Dendritic cell treated with granulocyte-macrophage colony-stimulating factor and Interleukin-4, amounts not matched to agents 40 ng/mL and 50 ng/mL, for 4 days (primary cell): ENCODE measurements at regions not wholly inside any gene's neighbourhood (a gene's known extent, or its start where the extent isn't known, plus 50 kb on each side); places are given as distances from the start of the nearest gene placed in this dataset.
"Not testable (repeated sequence)": the region's sequence is repeated elsewhere in the genome, so short reads cannot be mapped to it uniquely, and the experiment has no call there.

Experiments used
- H3K27ac Mint-ChIP-seq: one replicate; pipeline ENCODE4 v1.8.0; 2022; ENCODE audit warnings: mild to moderate bottlenecking, mixed read lengths
- H3K27me3 Mint-ChIP-seq: one replicate; pipeline ENCODE4 v1.8.0; 2022; ENCODE audit warnings: mild to moderate bottlenecking, mixed read lengths
- H3K36me3 Mint-ChIP-seq: one replicate; pipeline ENCODE4 v1.8.0; 2022; ENCODE audit warnings: low read depth, mixed read lengths
- H3K4me1 Mint-ChIP-seq: one replicate; pipeline ENCODE4 v1.8.0; 2022; ENCODE audit warnings: low read depth, mixed read lengths
- H3K4me3 Mint-ChIP-seq: one replicate; pipeline ENCODE4 v1.8.0; 2022; ENCODE audit warnings: mild to moderate bottlenecking, moderate library complexity, mixed read lengths
- H3K9me3 Mint-ChIP-seq: one replicate; pipeline ENCODE4 v1.8.0; 2022; ENCODE audit warnings: mixed read lengths
- intact Hi-C: fragments of 100-400 bp; cut with micrococcal nuclease; formaldehyde crosslinking; loops from one replicate; pipeline ENCODE4 v1.15.0; 2022

DNA sequence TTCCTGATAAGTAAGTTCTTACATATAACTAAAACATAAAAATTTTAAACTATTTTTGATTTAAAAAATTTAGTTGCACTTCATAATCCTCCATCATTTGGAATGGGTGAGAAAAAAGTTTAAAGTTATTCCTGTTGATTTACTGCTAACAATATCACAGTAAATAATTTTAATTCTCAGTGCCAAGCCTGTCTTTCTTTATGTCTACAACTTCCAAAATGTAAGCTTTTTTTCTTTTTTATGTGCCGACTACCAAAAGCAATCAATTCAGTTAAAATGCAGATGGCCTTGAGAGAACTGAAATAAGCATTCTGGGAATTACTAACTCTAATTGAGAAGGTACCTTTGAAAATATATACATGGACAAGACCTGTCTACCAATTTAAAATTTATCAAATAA is 1224.3 kb upstream of the B3GALT2 start:
- Mint-ChIP-seq H3K9me3 (peaks cover 41% of the 10 kb centered on the region), H3K4me3 (no peak overlapping the region)
- intact Hi-C loops: no loop called here

DNA sequence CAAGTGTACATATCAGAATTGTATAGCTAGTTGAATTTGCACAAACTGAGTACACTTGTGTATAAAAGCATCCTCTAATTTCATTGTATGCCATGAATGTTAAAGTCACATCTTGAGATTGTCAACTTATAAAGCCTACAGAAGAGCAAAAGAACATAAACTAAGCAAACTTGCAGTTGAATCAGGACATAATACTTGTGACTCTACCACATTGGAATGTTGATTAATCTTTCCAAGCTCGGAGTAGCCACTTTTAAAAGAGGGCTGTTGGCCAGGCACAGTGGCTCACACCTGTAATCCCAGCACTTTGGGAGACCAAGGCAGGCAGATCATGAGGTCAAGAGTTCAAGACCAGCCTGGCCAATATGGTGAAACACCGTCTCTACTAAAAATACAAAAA is 1220.8 kb upstream of the B3GALT2 start:
- H3K27me3 Mint-ChIP-seq, H3K27ac Mint-ChIP-seq, H3K4me3 Mint-ChIP-seq, intact Hi-C loops, H3K4me1 Mint-ChIP-seq, H3K36me3 Mint-ChIP-seq: not testable (repeated sequence)
- peaks cover 30% of the 10 kb centered on the region for H3K9me3 Mint-ChIP-seq

More for the DNA sequence above, 1224.3 kb upstream of the B3GALT2 start:
- Mint-ChIP-seq H3K36me3 (no peaks in the 10 kb centered on the region), H3K4me1 (no peaks in the 10 kb centered on the region), H3K27ac (no peak overlapping the region), H3K27me3 (no peaks in the 10 kb centered on the region)

DNA sequence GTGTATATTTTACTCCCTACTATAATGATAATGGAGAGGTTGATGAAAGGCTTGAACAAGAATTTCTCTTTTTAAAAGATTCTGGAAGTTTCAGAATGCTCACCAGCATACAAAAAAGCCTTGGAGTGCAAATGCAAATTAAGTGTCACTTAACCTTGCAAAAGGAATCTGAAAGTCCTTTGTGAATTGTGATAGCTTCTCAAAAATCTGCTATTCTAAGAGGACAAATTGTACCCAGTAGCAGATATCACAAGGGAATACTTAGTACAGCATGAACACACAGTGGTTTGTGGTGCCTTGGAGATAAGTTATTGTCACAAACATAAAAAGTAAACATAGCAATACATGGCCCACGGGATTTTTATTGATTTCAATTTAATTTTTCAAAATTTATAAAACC is 1208.3 kb upstream of the B3GALT2 start:
- no peak overlapping the region for H3K27ac Mint-ChIP-seq
- intact Hi-C loops: no loop called here
- H3K4me3 Mint-ChIP-seq: no peak overlapping the region
- H3K27me3 Mint-ChIP-seq: no peaks in the 10 kb centered on the region
- peaks cover 53% of the 10 kb centered on the region for H3K9me3 Mint-ChIP-seq
- no peaks in the 10 kb centered on the region for H3K4me1 Mint-ChIP-seq
- no peaks in the 10 kb centered on the region for H3K36me3 Mint-ChIP-seq

DNA sequence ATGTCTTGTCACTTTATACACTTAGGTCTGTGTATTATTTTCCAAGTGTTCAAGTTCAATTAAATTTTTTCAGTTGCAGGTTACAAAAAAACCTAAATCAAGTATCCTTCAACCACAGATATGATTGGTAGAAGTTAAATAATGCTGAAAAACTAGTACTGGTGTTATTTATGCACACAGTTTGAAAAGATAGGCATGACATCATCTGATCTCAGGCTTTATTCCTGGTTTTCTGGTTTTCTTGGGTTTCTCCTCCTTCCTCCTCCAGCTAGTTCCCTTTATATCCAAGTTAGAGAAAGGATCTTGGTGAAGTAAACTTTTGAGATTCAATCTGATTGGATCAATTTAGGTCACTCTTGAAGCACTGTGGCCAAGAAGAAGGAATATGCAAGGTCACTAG is 1201.1 kb upstream of the B3GALT2 start:
- peaks cover 25% of the 10 kb centered on the region for H3K9me3 Mint-ChIP-seq
- H3K4me3 Mint-ChIP-seq: no peak overlapping the region
- no peaks in the 10 kb centered on the region for H3K27me3 Mint-ChIP-seq
- H3K27ac Mint-ChIP-seq: no peak overlapping the region
- intact Hi-C loops: no loop called here
- no peaks in the 10 kb centered on the region for H3K4me1 Mint-ChIP-seq
- H3K36me3 Mint-ChIP-seq: no peaks in the 10 kb centered on the region

DNA sequence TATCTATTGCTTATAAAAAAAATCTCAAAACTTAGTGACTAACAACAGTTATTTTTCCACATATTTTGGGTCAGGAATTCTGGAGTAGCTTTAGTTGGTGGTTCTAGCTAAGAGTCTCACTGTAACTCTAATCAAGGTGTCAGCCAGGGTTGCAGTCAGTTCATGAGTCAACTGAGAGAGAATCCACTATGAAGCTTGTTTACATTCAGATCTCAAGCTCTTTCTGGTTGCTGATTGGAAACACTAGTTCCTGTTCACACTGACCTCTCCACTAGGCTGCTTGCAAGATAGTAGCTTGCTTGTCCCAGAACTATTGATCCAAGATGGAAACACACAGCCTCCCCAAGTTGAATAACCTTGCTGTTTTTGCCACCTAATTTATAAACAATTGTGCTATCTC is 1192.1 kb upstream of the B3GALT2 start:
- Mint-ChIP-seq H3K27ac (no peak overlapping the region), H3K4me3 (no peak overlapping the region), H3K36me3 (no peaks in the 10 kb centered on the region), H3K27me3 (no peaks in the 10 kb centered on the region), H3K9me3 (peaks cover 26% of the 10 kb centered on the region), H3K4me1 (no peaks in the 10 kb centered on the region)
- intact Hi-C loops: no loop called here

DNA sequence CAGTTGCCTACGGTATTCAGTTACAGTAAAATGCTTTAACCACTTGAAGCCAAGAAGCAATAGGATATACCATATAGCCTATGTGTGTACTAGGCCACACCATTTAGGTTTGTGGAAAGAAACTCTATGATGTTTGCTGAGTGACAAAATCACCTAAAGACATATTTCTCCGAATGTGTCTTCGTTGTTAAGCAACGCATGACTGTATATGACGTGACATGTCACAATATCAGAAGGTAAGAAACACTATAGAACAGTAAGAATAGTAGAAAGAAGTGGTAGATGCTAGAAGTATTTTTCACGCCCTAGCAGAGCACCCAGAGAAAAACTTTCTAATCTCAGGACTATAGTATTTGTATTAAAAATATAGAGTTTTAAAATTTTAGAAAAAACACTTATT is 1188.2 kb upstream of the B3GALT2 start:
- no peaks in the 10 kb centered on the region for H3K36me3 Mint-ChIP-seq
- H3K9me3 Mint-ChIP-seq: peaks cover 15% of the 10 kb centered on the region
- no peaks in the 10 kb centered on the region for H3K27me3 Mint-ChIP-seq
- intact Hi-C loops: no loop called here
- H3K4me1 Mint-ChIP-seq: no peaks in the 10 kb centered on the region
- no peak overlapping the region for H3K27ac Mint-ChIP-seq
- no peak overlapping the region for H3K4me3 Mint-ChIP-seq

DNA sequence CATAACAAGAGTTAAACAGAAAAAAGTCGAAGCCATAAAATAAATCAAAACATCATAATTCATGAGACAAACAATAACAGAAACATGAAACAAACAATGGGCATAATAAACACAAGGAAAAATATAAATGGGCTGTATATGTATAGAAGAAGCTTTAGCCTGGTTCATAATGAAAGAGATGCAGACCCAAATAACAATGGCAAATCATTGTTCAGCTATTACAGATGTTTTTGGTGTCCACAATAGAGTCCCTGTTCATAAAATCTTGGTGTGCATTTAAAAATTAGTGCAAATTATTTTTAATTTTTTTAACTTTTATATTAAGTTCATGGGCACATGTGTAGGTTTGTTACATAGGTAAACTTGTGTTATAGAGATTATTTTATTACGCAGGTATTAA is 1185.9 kb upstream of the B3GALT2 start:
- H3K27ac Mint-ChIP-seq: no peak overlapping the region
- H3K4me1 Mint-ChIP-seq: no peaks in the 10 kb centered on the region
- H3K27me3 Mint-ChIP-seq: no peaks in the 10 kb centered on the region
- H3K9me3 Mint-ChIP-seq: peaks cover 14% of the 10 kb centered on the region
- H3K4me3 Mint-ChIP-seq: no peak overlapping the region
- intact Hi-C loops: no loop called here
- H3K36me3 Mint-ChIP-seq: no peaks in the 10 kb centered on the region

DNA sequence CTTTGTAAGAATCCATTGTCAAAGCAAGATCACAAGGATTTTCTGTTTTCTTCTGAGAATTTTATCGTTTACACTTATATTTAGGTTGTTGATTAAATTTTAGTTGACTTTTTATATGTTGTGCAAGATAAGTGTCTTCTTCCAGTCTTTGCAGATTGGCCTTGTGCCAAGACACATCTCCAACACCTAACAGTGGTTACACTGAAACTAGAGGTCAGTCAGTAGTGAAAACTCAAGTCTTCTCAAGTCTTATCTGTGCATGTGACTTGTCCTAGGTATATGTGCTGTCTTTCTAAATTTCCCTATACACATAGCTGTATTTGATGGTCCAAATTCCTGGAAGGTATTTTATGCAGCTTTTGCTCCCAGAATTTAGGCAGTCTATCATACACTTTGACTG is 1183.2 kb upstream of the B3GALT2 start:
- Mint-ChIP-seq H3K4me3 (no peak overlapping the region), H3K4me1 (no peaks in the 10 kb centered on the region), H3K36me3 (no peaks in the 10 kb centered on the region), H3K27ac (no peak overlapping the region), H3K27me3 (no peaks in the 10 kb centered on the region), H3K9me3 (peaks cover 26% of the 10 kb centered on the region)
- intact Hi-C loops: no loop called here

DNA sequence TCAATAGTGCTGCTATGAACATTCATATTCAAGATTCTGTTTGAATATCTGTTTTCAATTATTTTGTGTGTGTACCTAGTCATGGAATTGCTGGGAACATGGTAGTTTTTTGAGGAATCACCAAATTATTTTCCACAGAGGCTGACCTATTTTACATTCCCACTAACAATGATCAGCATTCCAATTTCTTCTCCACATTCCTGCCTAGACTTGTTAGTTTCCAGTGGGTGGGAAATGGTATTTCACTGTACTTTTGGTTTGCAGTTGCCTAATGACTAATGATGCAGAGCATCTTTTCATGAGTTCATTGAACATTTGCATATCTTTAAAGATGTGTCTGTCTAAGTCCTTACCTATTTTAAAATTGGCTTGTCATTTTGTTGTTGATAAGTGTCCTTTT is 1182.6 kb upstream of the B3GALT2 start:
- Mint-ChIP-seq H3K4me3 (no peak overlapping the region), H3K9me3 (peaks cover 26% of the 10 kb centered on the region), H3K27me3 (no peaks in the 10 kb centered on the region), H3K27ac (no peak overlapping the region), H3K4me1 (no peaks in the 10 kb centered on the region), H3K36me3 (no peaks in the 10 kb centered on the region)
- intact Hi-C loops: no loop called here

DNA sequence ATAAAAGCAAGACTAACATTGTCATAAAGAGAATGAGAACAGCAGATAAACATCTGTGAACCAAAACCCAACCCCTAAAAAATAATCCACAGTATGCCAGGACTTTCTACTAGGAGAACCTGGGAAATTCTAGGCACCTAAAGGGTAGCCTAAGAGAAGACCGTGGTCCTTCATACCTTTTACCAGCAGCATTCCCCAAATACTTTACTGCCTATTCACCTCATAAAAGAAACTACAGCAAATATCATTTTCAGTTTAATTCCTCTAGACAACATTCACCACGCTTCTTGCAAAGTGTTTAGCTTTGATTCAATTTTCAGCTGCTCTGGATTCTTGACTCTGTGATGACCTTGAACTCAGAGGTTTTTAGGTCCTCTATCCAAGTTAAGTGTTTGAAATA is 1180.7 kb upstream of the B3GALT2 start:
- Mint-ChIP-seq H3K4me1 (no peaks in the 10 kb centered on the region), H3K9me3 (peaks cover 26% of the 10 kb centered on the region), H3K27ac (no peak overlapping the region), H3K27me3 (no peaks in the 10 kb centered on the region), H3K4me3 (no peak overlapping the region), H3K36me3 (no peaks in the 10 kb centered on the region)
- intact Hi-C loops: no loop called here

DNA sequence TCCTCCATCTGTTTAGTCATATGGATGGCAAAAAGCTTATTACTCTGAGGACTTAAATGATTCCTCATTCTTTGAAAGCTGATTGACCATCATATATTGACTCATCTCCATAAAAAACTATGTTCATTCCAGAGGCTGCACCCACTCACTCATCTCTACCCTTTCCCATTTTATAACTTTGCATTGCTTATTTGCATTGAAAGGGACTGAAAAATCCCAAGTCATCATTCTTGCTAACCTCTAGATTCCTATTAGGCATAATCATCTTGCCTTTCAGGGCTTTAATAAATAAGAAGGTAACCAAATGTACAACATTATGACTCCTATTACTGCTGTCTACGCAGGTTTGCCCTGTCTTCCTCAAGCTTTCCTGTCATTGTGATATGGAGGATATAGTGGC is 1180.3 kb upstream of the B3GALT2 start:
- Mint-ChIP-seq H3K9me3 (peaks cover 26% of the 10 kb centered on the region), H3K4me1 (no peaks in the 10 kb centered on the region), H3K4me3 (no peak overlapping the region), H3K27me3 (no peaks in the 10 kb centered on the region), H3K36me3 (no peaks in the 10 kb centered on the region), H3K27ac (no peak overlapping the region)
- intact Hi-C loops: no loop called here

DNA sequence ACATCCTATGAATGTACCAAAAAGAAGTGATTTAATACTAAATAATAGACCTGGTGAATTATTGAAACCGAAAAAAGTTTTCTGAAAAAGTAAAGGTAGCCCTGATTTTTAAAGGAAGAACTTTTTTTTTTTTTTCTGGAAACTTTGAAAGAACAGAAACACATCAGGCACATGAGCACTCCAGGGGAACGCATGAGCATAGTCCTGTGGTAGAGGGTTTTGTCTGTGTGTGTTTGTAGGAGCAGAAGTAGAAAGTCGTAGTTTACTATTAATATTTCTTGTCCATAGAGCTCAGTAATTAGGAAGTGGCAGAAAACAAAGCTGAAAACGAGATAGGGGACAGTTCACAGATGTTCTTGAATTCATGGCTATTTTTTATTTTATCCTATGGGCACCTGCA is 1175.9 kb upstream of the B3GALT2 start:
- Mint-ChIP-seq H3K36me3 (no peaks in the 10 kb centered on the region), H3K27ac (no peak overlapping the region), H3K4me1 (no peaks in the 10 kb centered on the region), H3K4me3 (no peak overlapping the region), H3K27me3 (no peaks in the 10 kb centered on the region), H3K9me3 (peaks cover 21% of the 10 kb centered on the region)
- intact Hi-C loops: no loop called here

DNA sequence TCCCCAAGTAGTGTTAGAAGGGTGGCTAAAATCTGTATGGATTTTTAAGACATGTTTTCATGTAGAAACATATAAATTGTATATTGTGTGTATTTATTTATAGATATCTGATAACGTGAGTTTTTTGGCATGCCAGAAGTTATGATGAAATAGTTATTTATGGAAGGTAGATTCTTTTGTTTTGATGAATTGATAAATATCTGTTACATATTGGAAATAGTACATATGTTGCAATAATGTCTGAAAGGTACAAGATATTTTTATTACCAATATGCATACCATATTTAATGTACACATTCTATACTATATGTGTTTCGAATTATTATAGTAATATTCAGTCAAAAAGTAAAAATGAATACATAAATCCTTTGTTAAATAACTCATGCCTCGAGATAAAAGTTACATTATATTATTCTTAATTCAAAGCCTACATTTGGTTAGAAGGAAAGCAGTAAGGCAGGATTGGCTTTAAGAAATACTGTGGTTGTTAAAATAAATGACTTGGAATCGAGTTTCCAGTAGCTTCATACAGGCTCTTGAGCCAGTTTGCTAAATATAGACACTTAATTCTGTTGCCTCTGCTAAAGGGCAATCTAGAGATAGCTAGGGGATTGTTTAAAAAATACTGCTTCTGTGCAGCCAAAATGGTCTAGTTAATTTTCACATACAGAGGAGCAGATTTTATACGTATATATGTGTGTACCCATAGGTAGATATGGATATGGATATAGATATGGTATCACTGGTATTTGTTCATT is 1175.1 kb upstream of the B3GALT2 start:
- peaks cover 24% of the 10 kb centered on the region for H3K9me3 Mint-ChIP-seq
- no peaks in the 10 kb centered on the region for H3K4me1 Mint-ChIP-seq
- no peaks in the 10 kb centered on the region for H3K27me3 Mint-ChIP-seq
- H3K4me3 Mint-ChIP-seq: no peak overlapping the region
- intact Hi-C loops: no loop called here
- no peaks in the 10 kb centered on the region for H3K36me3 Mint-ChIP-seq
- H3K27ac Mint-ChIP-seq: no peak overlapping the region

DNA sequence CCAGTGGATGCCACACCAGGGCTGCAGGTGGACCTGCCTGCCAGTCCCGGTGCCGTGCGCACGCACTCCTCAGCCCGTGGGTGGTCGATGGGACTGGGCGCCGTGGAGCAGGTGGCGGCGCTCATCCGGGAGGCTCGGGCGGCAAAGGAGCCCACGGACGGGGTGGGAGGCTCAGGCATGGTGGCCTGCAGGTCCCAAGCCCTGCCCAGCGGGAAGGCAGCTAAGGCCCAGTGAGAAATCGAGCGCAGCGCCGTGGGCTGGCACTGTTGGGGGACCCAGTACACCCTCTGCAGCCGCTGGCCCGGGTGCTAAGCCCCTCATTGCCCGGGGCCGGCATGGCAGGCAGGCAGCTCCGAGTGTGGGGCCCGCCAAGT is 1171.8 kb upstream of the B3GALT2 start:
- Mint-ChIP-seq H3K27ac (no peak overlapping the region), H3K4me3 (no peak overlapping the region), H3K27me3 (no peaks in the 10 kb centered on the region), H3K9me3 (peaks cover 24% of the 10 kb centered on the region), H3K36me3 (no peaks in the 10 kb centered on the region), H3K4me1 (no peaks in the 10 kb centered on the region)
- intact Hi-C loops: no loop called here

DNA sequence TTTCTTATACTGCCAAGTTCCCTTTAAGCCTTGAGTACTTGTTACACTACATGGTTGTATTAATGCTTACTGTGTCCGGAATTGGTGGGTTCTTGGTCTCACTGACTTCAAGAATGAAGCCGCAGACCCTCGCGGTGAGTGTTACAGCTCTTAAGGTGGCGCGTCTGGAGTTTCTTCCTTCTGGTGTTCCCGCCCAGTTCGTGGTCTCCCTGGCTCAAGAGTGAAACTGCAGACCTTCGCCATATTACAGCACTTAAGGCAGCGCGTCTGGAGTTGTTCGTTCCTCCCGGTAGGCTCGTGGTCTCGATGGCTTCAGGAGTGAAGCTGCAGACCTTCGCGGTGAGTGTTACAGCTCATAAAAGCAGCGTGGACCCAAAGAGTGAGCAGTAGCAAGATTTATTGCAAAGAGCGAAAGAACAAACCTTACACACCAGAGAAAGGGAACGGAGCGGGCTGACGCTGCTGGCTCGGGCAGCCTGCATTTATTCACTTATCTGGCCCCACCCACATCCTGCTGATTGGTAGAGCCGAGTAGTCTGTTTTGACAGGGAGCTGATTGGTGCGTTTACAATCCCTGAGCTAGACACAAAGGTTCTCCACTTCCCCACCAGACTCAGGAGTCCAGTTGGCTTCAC is 1171.3 kb upstream of the B3GALT2 start:
- H3K4me1 Mint-ChIP-seq, H3K36me3 Mint-ChIP-seq, H3K27ac Mint-ChIP-seq, H3K4me3 Mint-ChIP-seq, H3K27me3 Mint-ChIP-seq, intact Hi-C loops: not testable (repeated sequence)
- peaks cover 29% of the 10 kb centered on the region for H3K9me3 Mint-ChIP-seq
